CD14-positive monocyte (primary cell): ENCODE measurements at regions not wholly inside any gene's neighbourhood (a gene's known extent, or its start where the extent isn't known, plus 50 kb on each side); places are given as distances from the start of the nearest gene placed in this dataset.

Experiments
- DNase-seq, 3 donors: peaks; one replicate each; pipeline ENCODE4 v3.0.0-alpha.2; 2011 to 2022
- H2AFZ ChIP-seq: 2 replicates; pipeline ENCODE4 v1.6.0; 2012; ENCODE audit warnings: mild to moderate bottlenecking, low read depth, low read length, inconsistent platforms; ENCODE audit not compliant: insufficient read depth, poor library complexity, severe bottlenecking
- H3K27ac ChIP-seq, 2 donors: 1 replicate in 1 of 2; 2 replicates in 1 of 2; pipeline ENCODE4 v1.5.1; 2012 to 2013; ENCODE audit warnings: low read length in 2 of 2, control low read depth in 1 of 2, inconsistent platforms in 1 of 2, low read depth in 1 of 2, mild to moderate bottlenecking in 1 of 2
- H3K27me3 ChIP-seq, 2 donors: one replicate each; pipeline versions ENCODE4 v1.6.0 to v1.6.1; 2011 to 2013; ENCODE audit warnings: low read length in 2 of 2; ENCODE audit not compliant: control insufficient read depth in 2 of 2, insufficient read depth in 2 of 2
- H3K36me3 ChIP-seq, 2 donors: replicated peaks in 1 of 2; 1 replicate in 1 of 2; 2 replicates in 1 of 2; pipeline versions ENCODE4 v1.5.1 to v1.6.1; 2012 to 2013; ENCODE audit warnings: low read length in 2 of 2, control low read depth in 1 of 2, inconsistent platforms in 1 of 2, mild to moderate bottlenecking in 1 of 2; ENCODE audit not compliant: insufficient read depth in 2 of 2, control insufficient read depth in 1 of 2
- H3K4me1 ChIP-seq, 2 donors: 1 replicate in 1 of 2; 2 replicates in 1 of 2; pipeline versions ENCODE4 v1.5.1 to v1.6.1; 2012 to 2013; ENCODE audit warnings: low read length in 2 of 2, control low read depth in 1 of 2, inconsistent platforms in 1 of 2, mild to moderate bottlenecking in 1 of 2, moderate library complexity in 1 of 2; ENCODE audit not compliant: insufficient read depth in 2 of 2, control insufficient read depth in 1 of 2
- H3K4me2 ChIP-seq: replicated peaks from 2 replicates; pipeline ENCODE3; 2012; ENCODE audit warnings: low read length, moderate library complexity, mild to moderate bottlenecking; ENCODE audit not compliant: poor library complexity, severe bottlenecking; ENCODE audit errors: extremely low read depth
- H3K4me3 ChIP-seq, 3 experiments: fragments of 200-600 bp in 1 of 3; sonication (generic) in 1 of 3; replicated peaks in 1 of 3; 1 replicate in 2 of 3; 2 replicates in 1 of 3; pipeline ENCODE4 v1.5.1; 2011 to 2013; ENCODE audit warnings: low read length in 3 of 3, mild to moderate bottlenecking in 3 of 3, control low read depth in 2 of 3, low read depth in 2 of 3, inconsistent platforms in 1 of 3, moderate library complexity in 1 of 3
- H3K79me2 ChIP-seq: 2 replicates; pipeline ENCODE4 v1.6.0; 2012; ENCODE audit warnings: mild to moderate bottlenecking, control low read depth, inconsistent platforms, low read length, moderate library complexity; ENCODE audit not compliant: insufficient read depth
- H3K9ac ChIP-seq: 2 replicates; pipeline ENCODE4 v1.6.0; 2017; ENCODE audit warnings: low read length, mild to moderate bottlenecking; ENCODE audit not compliant: insufficient read depth, poor library complexity, severe bottlenecking
- H3K9me3 ChIP-seq, 2 donors: replicated peaks in 1 of 2; 1 replicate in 1 of 2; 2 replicates in 1 of 2; pipeline versions ENCODE4 v1.5.1 to v1.6.1; 2012 to 2013; ENCODE audit warnings: low read length in 2 of 2, control low read depth in 1 of 2; ENCODE audit not compliant: control insufficient read depth in 1 of 2, insufficient read depth in 1 of 2
- H4K20me1 ChIP-seq: 2 replicates; pipeline ENCODE4 v1.6.0; 2012; ENCODE audit warnings: mild to moderate bottlenecking, low read length, control low read depth, moderate library complexity; ENCODE audit not compliant: insufficient read depth
- H3K27ac Mint-ChIP-seq, 7 donors: one replicate each; pipeline ENCODE4 v1.8.0; 2020; ENCODE audit warnings: mild to moderate bottlenecking in 7 of 7, mixed read lengths in 7 of 7, moderate library complexity in 6 of 7, inconsistent platforms in 2 of 7
- H3K27me3 Mint-ChIP-seq, 3 donors: one replicate each; pipeline ENCODE4 v1.8.0; 2021 to 2022; ENCODE audit warnings: low read depth in 3 of 3, mild to moderate bottlenecking in 3 of 3, mixed read lengths in 3 of 3, moderate library complexity in 3 of 3, inconsistent platforms in 1 of 3
- H3K36me3 Mint-ChIP-seq, 2 donors: one replicate each; pipeline ENCODE4 v1.8.0; 2020; ENCODE audit warnings: mixed read lengths in 2 of 2, inconsistent platforms in 1 of 2, mild to moderate bottlenecking in 1 of 2
- H3K4me1 Mint-ChIP-seq: one replicate; pipeline ENCODE4 v1.8.0; 2020; ENCODE audit warnings: mild to moderate bottlenecking, mixed read lengths
- H3K4me3 Mint-ChIP-seq, 2 donors: one replicate each; pipeline ENCODE4 v1.8.0; 2020; ENCODE audit warnings: mild to moderate bottlenecking in 2 of 2, mixed read lengths in 2 of 2, moderate library complexity in 1 of 2
- H3K9me3 Mint-ChIP-seq, 7 donors: one replicate each; pipeline ENCODE4 v1.8.0; 2020 to 2022; ENCODE audit warnings: mixed read lengths in 7 of 7, mild to moderate bottlenecking in 6 of 7, moderate library complexity in 6 of 7, inconsistent platforms in 2 of 7
- WGBS: methylation state at CpG from one replicate; pipeline ENCODE4 v1.1.5; 2013; ENCODE audit warnings: missing lambda C conversion rate; ENCODE audit not compliant: insufficient coverage; 5-methylcytosine and 5-hydroxymethylcytosine counted together
- intact Hi-C, 2 donors: fragments of 100-400 bp; cut with micrococcal nuclease; formaldehyde crosslinking; loops; one replicate each; pipeline versions ENCODE4 v1.15.0 to v1.15.1; 2023
- TF ChIP-seq, protein P1 (sequence below): fragments of 200-600 bp; IDR thresholded peaks from one replicate; pipeline ENCODE4 v1.8.0; 2022; ENCODE audit warnings: antibody characterized with exemption, mild to moderate bottlenecking

- intact Hi-C loops = no loop called here
- Histone ChIP-seq H3K9ac (no peak overlapping the region), H3K27me3 (no peaks in the 10 kb centered on the region), H3K36me3 (no peaks in the 10 kb centered on the region), H3K9me3 (peaks cover 4 to 15% of the 10 kb centered on the region in 2 donors), H4K20me1 (no peaks in the 10 kb centered on the region), H3K4me2 (no peak overlapping the region), H3K79me2 (no peaks in the 10 kb centered on the region), H3K4me3 (no peak overlapping the region), H3K27ac (no peak overlapping the region), H2AFZ (no peak overlapping the region), H3K4me1 (no peaks in the 10 kb centered on the region)
- Mint-ChIP-seq H3K27me3 (no peaks in the 10 kb centered on the region), H3K4me1 (no peaks in the 10 kb centered on the region), H3K36me3 (no peaks in the 10 kb centered on the region), H3K4me3 (no peak overlapping the region), H3K27ac (no peak overlapping the region), H3K9me3 (peaks cover 0 to 10% (median 0%) of the 10 kb centered on the region in 7 donors)
- WGBS = no CpG with 5 or more reads among the region's 1 CpG
- TF ChIP-seq, protein P1, sequence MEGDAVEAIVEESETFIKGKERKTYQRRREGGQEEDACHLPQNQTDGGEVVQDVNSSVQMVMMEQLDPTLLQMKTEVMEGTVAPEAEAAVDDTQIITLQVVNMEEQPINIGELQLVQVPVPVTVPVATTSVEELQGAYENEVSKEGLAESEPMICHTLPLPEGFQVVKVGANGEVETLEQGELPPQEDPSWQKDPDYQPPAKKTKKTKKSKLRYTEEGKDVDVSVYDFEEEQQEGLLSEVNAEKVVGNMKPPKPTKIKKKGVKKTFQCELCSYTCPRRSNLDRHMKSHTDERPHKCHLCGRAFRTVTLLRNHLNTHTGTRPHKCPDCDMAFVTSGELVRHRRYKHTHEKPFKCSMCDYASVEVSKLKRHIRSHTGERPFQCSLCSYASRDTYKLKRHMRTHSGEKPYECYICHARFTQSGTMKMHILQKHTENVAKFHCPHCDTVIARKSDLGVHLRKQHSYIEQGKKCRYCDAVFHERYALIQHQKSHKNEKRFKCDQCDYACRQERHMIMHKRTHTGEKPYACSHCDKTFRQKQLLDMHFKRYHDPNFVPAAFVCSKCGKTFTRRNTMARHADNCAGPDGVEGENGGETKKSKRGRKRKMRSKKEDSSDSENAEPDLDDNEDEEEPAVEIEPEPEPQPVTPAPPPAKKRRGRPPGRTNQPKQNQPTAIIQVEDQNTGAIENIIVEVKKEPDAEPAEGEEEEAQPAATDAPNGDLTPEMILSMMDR = no peak
- DNase-seq = no peak
Measured at GRCh38 chr5:13519131-13519530, 425.4 kb downstream of the DNAH5 start.

- Mint-ChIP-seq H3K36me3 (no peaks in the 10 kb centered on the region), H3K4me3 (no peak overlapping the region), H3K9me3 (peaks cover 0 to 5% (median 3%) of the 10 kb centered on the region in 7 donors), H3K27ac (no peak overlapping the region), H3K27me3 (peaks cover 0 to 1% (median 0%) of the 10 kb centered on the region in 3 donors), H3K4me1 (no peaks in the 10 kb centered on the region)
- H3K4me1 ChIP-seq = no peaks in the 10 kb centered on the region
- no peak overlapping the region for H3K9ac ChIP-seq
- 100% methylated on average over 1 of the region's 1 CpG for WGBS
- no peaks in the 10 kb centered on the region for H3K79me2 ChIP-seq
- H3K27me3 ChIP-seq = no peaks in the 10 kb centered on the region
- DNase-seq = no peak
- H2AFZ ChIP-seq = no peak overlapping the region
- intact Hi-C loops = no loop called here
- H3K4me3 ChIP-seq = no peak overlapping the region
- H3K27ac ChIP-seq = no peak overlapping the region
- no peaks in the 10 kb centered on the region for H3K36me3 ChIP-seq
- H3K9me3 ChIP-seq = no peaks in the 10 kb centered on the region
- TF ChIP-seq, protein P1 = no peak
- no peaks in the 10 kb centered on the region for H4K20me1 ChIP-seq
- H3K4me2 ChIP-seq = no peak overlapping the region
Measured at GRCh38 chr5:13516195-13516594, 428.3 kb downstream of the DNAH5 start.
